ENCODE measurements at regions not wholly inside any gene's neighbourhood (a gene's known extent, or its start where the extent isn't known, plus 50 kb on each side); places are given as distances from the start of the nearest gene placed in this dataset.
A peak's percentile ranks its signal among the peaks of the same experiment; 100 is the strongest.

DNA sequence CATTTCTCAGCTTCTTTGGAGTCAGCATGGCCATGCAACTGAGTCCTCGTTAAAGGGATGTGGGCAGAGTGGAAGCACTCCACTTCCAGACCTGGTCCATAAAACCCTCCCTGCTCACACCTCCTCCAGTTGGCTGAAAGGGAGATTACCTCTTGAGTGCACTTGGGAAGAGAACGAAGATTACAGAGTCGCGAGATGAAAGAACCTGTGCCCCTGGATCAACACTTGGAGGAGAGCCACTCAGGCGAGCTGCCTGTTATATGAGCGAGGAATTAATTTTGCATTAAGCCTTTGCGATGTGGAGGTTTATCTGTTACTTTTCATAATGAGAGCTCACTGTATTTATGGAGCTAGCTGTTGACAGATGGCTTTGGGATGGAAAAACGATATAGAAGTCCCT is 147.9 kb downstream of the MAF start:
- no peaks in the 10 kb centered on the region for H3K9me2 ChIP-seq (replicated peaks; ENCODE audit: insufficient read depth, low read length)
- no peak overlapping the region for H3K27ac ChIP-seq (ENCODE audit: low read length)
- no peak overlapping the region for H3K4me3 ChIP-seq (ENCODE audit: low read length)
- H3K4me1 ChIP-seq (ENCODE audit: low read length) = peaks cover 18% of the 10 kb centered on the region
- no peaks in the 10 kb centered on the region for H3K9me3 ChIP-seq (replicated peaks; ENCODE audit: insufficient read depth, low read length)
- no peak overlapping the region for H3K9ac ChIP-seq (ENCODE audit: low read length)
- no peaks in the 10 kb centered on the region for H3K36me3 ChIP-seq (replicated peaks; ENCODE audit: insufficient read depth, low read length)
- H3F3A ChIP-seq (ENCODE audit: insufficient read depth, low read length) = 0 out of 2 replicates have a peak, but pooled peaks cover 4% of the 10 kb centered on the region
- TF ChIP-seq EZH2phosphoT487 (IDR thresholded peaks at IDR 0.05; ENCODE audit: low read length) = no peak
- no peak for TF ChIP-seq EZH2 (optimal IDR thresholded peaks at IDR 0.05; ENCODE audit: low read depth, low read length)
- TF ChIP-seq, protein P1, sequence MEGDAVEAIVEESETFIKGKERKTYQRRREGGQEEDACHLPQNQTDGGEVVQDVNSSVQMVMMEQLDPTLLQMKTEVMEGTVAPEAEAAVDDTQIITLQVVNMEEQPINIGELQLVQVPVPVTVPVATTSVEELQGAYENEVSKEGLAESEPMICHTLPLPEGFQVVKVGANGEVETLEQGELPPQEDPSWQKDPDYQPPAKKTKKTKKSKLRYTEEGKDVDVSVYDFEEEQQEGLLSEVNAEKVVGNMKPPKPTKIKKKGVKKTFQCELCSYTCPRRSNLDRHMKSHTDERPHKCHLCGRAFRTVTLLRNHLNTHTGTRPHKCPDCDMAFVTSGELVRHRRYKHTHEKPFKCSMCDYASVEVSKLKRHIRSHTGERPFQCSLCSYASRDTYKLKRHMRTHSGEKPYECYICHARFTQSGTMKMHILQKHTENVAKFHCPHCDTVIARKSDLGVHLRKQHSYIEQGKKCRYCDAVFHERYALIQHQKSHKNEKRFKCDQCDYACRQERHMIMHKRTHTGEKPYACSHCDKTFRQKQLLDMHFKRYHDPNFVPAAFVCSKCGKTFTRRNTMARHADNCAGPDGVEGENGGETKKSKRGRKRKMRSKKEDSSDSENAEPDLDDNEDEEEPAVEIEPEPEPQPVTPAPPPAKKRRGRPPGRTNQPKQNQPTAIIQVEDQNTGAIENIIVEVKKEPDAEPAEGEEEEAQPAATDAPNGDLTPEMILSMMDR (IDR thresholded peaks at IDR 0.05; ENCODE audit: low read length) = no peak
- H2AFZ ChIP-seq (ENCODE audit: low read length) = no peak overlapping the region
- DNase-seq = no peak
- no peaks in the 10 kb centered on the region for H3K27me3 ChIP-seq (replicated peaks; ENCODE audit: insufficient read depth, low read length)
- H4K20me1 ChIP-seq (ENCODE audit: insufficient read depth, low read length) = no peaks in the 10 kb centered on the region
- no peak overlapping the region for H3K4me2 ChIP-seq (ENCODE audit: low read depth, low read length)
- no peaks in the 10 kb centered on the region for H3K79me2 ChIP-seq (ENCODE audit: low read length)

GRCh38 chr16:79451196-79451816 is 149.2 kb downstream of the MAF start:
- no peak overlapping the region for H2AFZ ChIP-seq (ENCODE audit: low read length)
- H3K79me2 ChIP-seq (ENCODE audit: low read length) = no peaks in the 10 kb centered on the region
- peak; percentile 75 for DNase-seq
- H3K4me2 ChIP-seq (ENCODE audit: low read depth, low read length) = peak overlapping the region; percentile 34; the same call in 1 of the 2 replicates
- peak overlapping the region; percentile 78; the same call in 1 of the 2 replicates for H3K27ac ChIP-seq (ENCODE audit: low read length)
- H3K9me2 ChIP-seq (replicated peaks; ENCODE audit: insufficient read depth, low read length) = no peaks in the 10 kb centered on the region
- no peak overlapping the region for H3K9ac ChIP-seq (ENCODE audit: low read length)
- H4K20me1 ChIP-seq (ENCODE audit: insufficient read depth, low read length) = no peaks in the 10 kb centered on the region
- H3F3A ChIP-seq (ENCODE audit: insufficient read depth, low read length) = 0 out of 2 replicates have a peak, but pooled peaks cover 4% of the 10 kb centered on the region
- no peak for TF ChIP-seq EZH2phosphoT487 (IDR thresholded peaks at IDR 0.05; ENCODE audit: low read length)
- TF ChIP-seq, protein P1 (IDR thresholded peaks at IDR 0.05; ENCODE audit: low read length) = no peak
- no peak for TF ChIP-seq EZH2 (optimal IDR thresholded peaks at IDR 0.05; ENCODE audit: low read depth, low read length)
- H3K9me3 ChIP-seq (replicated peaks; ENCODE audit: insufficient read depth, low read length) = no peaks in the 10 kb centered on the region
- no peaks in the 10 kb centered on the region for H3K36me3 ChIP-seq (replicated peaks; ENCODE audit: insufficient read depth, low read length)
- H3K27me3 ChIP-seq (replicated peaks; ENCODE audit: insufficient read depth, low read length) = no peaks in the 10 kb centered on the region
- H3K4me3 ChIP-seq (ENCODE audit: low read length) = no peak overlapping the region
- peaks cover 18% of the 10 kb centered on the region for H3K4me1 ChIP-seq (ENCODE audit: low read length)

DNA sequence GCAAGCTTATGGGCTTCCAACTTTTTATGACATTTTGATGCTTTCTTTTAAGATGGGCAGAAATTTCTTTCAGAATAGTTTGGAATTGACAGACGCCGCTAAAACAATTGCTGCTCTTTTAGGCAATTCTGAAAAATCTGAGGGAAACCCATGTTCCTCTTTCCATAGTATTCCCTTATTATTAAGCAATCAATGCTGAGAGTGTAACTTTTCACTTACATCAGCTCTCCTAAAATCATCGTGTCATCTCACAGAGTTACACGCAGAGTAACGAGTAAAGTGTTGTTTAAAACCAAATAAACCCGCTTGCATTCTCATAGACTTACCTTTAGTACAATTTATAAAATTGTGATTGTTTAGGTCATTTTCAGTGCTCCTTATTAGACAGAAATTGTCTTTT is 150.6 kb downstream of the MAF start:
- Histone ChIP-seq H4K20me1 (ENCODE audit: insufficient read depth, low read length) (no peaks in the 10 kb centered on the region), H3K4me2 (ENCODE audit: low read depth, low read length) (no peak overlapping the region), H3K9me2 (replicated peaks; ENCODE audit: insufficient read depth, low read length) (no peaks in the 10 kb centered on the region), H3K27me3 (replicated peaks; ENCODE audit: insufficient read depth, low read length) (no peaks in the 10 kb centered on the region), H3F3A (ENCODE audit: insufficient read depth, low read length) (0 out of 2 replicates have a peak, but pooled peaks cover 4% of the 10 kb centered on the region), H3K27ac (ENCODE audit: low read length) (no peak overlapping the region), H2AFZ (ENCODE audit: low read length) (no peak overlapping the region), H3K79me2 (ENCODE audit: low read length) (no peaks in the 10 kb centered on the region), H3K9ac (ENCODE audit: low read length) (no peak overlapping the region), H3K9me3 (replicated peaks; ENCODE audit: insufficient read depth, low read length) (no peaks in the 10 kb centered on the region), H3K4me1 (ENCODE audit: low read length) (peaks cover 18% of the 10 kb centered on the region), H3K4me3 (ENCODE audit: low read length) (no peak overlapping the region), H3K36me3 (replicated peaks; ENCODE audit: insufficient read depth, low read length) (no peaks in the 10 kb centered on the region)
- TF ChIP-seq EZH2phosphoT487 (IDR thresholded peaks at IDR 0.05; ENCODE audit: low read length) (no peak), EZH2 (optimal IDR thresholded peaks at IDR 0.05; ENCODE audit: low read depth, low read length) (no peak)
- TF ChIP-seq, protein P1 (IDR thresholded peaks at IDR 0.05; ENCODE audit: low read length) = no peak
- DNase-seq = no peak

Data from MM.1S (cell line).